ENCODE measurements at regions not wholly inside any gene's neighbourhood (a gene's known extent, or its start where the extent isn't known, plus 50 kb on each side); places are given as distances from the start of the nearest gene placed in this dataset.
"Not testable (repeated sequence)": the region's sequence is repeated elsewhere in the genome, so short reads cannot be mapped to it uniquely, and the experiment has no call there.

DNA sequence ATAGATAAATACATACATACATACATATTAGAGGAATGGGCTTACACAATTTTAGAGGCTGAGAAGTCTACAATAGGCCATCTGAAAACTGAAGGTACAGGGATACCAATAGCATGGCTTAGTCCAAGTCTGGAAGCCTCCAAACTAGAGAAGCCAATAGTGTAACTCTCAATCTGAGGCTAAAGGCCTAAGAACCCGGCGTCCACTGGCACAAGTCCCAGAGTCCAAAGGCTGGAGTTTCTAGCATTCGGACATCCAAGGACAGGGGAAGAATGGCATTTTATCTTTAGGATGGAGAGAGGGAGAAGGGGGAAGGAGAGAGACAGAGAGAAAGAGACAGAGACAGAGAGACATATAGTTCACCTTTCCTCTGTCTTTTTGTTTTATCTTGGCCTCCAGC is 63.7 kb upstream of the SYT4 start:
- DNase-seq, result no peak

DNA sequence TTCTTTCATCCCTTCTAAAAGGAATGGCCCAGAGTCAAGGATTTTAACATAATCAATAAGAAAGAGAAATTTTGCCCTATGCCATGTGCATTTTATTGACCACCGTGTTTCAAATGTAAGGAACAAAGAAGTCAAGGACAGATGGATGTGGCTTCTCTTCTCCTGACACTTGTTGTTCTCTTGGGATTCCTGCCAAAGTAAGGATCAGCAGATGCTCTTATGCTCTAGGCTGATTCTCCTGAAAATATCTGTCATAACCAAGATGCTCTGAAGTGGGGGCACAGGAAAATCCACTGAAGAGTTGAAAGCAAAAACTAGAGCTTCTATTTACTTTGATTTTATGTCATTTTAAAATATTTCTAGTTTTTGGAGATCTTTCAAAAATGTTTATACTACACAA is 72.9 kb upstream of the SYT4 start:
- DNase-seq, result no peak

- no peak for DNase-seq
Measured at GRCh38 chr18:43364535-43364934, 87.2 kb upstream of the SYT4 start.

DNA sequence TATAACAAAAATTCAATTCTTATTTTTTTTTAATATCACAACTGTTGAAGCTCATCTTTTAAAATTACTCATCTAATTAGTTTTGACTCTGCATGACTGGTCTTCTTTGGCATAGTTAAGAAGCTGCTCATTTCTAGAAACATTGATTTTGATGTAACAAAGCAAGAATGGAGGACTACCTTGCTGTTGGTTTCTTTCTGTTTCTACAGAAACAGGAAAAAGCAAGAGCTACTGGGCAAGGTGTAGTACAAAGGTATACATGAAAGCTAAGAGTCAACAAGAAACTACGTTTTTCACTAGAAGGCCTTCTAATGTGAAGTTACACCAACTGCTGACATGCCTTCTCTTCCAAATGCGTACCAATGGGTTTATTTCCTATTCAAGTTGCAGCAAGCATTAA is 90.6 kb upstream of the SYT4 start:
- no peak for DNase-seq

GRCh38 chr18:43369311-43369710 is 92.0 kb upstream of the SYT4 start:
- not testable (repeated sequence) for DNase-seq

DNA sequence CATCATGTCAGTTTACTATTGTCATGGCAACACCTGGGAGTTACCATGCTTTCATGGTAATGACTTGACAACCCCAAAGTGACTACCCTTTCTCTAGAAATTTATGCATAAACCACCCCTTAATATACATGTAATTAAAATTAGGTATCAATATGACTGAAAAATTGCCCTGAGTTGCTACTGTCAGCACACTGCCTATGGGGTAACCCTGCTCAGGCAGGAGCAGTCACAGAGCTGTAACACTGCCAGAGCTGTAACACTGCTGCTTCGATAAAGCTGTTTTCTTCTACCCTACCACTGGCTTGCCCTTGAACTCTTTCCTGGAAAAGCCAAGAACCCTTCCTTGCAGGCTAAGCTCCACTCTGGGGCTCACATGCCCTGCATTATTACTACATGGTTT is 95.5 kb upstream of the SYT4 start:
- DNase-seq, result no peak

GRCh38 chr18:43380104-43380672 is 102.9 kb upstream of the SYT4 start:
- no peak for DNase-seq

DNA sequence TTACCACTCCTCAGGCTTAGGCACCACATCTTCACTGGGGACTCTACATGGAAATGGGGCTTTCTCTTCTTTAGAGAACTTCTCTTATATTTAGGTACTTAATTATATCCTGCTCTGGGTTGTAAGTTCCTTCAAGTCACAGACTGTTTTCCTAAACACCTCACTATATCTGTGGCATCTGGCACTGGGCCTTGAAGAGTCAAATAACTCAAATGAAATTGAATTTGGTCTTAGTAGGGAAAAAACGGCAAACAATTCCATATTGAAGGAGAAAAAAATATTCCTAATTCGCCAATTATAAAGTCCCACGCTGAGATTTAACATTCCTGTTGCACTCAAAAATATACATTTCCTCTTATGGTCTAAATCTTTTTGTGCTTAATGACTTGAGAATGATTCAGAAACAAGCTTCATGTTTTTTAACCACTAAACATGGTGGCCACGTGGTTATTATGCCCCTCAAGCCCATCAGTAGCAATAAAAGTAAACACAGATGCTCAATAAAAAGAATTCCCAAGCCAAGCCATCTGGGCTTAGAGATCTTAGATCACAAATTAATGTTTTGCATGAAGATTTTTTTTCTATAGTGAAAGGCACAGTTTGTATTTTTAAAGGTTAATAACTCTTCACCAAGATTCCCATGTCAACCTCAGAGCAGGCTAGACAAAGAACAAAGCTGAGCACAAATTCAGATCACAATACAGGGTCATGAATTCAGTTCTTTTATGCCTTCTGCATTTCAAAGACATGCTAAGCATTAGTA is 105.5 kb upstream of the SYT4 start:
- no peak for DNase-seq

DNA sequence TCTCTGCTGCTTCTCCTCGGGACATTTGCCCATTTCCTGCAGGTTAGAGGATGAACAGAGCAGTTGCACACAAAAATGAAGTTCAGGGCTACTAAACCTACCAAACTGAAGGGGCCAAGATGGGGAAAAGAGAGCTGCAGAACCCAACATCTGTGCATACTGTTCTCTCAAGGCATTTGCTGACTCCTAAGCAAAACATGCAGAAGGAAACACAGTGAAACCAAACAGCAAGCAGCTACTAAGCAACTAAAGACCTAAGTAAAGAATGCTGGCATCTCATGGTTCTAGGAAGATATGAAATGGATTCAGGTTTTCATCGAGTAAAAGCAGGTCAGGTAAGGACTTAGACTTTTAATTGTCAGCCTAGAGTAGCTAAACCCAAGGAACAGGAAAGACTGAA is 111.9 kb upstream of the SYT4 start:
- no peak for DNase-seq

DNA sequence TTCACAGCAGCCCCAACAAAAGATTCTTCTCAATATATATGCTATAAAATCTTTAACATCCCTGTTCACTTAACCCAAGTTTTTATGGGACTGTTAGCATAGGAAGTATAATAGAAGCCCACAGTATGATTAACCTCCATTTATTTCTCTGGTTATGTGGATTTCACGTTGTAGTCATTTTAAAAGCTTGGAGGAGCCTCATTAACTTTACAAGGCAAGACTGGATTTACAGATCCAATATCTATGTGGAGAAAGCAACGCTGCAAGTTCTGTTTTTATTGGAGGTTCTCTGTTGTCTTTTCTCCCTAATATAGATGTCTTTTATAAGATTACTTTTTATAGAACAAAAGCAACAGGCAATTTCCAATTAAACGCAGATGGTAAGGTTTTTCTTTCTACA is 114.9 kb upstream of the SYT4 start:
- no peak for DNase-seq

- DNase-seq, result no peak
Measured at GRCh38 chr18:43393174-43393573, 115.9 kb upstream of the SYT4 start.

DNA sequence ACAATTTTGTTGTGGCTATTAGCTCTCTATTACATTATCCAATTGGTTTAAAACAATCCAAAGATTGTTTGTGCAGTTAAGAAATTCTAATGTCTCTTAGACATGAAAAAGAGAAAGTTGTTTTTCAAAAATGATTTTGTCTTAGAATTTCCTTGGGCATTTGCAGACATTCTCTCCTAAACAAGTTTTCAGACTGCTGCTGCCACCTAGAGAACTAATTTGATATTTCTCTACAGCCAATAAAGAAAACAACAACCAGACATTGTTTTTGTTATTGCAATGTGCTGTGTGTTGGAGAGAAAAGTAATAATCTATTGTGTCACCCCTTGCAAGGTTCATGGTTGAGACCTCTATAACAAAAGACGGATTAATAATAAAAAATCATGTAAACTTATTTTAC is 119.0 kb upstream of the SYT4 start:
- peak; percentile 5 for DNase-seq

DNA sequence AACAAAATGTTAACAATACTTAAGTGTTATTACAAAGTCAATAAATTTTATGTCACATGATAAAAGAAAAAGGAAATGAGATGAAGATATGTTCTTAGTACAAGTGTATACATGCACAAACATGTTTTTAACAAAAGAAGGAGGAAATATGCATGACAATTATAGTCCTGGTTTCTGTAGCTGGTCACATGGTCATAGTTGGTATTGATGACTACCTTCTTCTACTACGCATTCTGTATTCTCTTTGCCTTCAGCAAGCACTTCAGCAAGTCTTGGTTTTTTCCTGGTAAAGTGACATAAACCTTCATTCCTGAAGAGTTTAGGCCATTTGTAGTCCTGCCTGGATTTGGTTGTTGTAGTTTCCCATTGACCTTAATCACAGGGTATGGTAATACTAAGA is 121.3 kb upstream of the SYT4 start:
- no peak for DNase-seq

DNA sequence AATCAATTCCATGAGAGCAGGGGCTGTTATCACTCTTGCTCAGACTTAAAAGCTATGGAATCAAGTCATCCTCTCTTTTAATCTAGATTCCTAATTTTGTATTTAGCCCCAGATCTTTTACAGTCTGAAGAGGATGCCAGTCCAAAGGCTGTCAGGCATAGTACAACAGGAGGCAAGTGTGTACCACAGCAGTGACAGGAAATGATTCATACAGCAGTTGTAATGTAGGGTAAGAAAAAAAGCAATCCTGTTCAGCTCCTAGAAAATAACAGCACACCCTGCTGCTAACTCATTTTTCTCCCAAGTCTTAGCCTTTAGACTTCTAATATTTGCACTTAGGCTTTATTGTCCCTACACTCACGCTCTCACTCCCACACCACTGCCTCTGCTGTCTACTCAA is 127.8 kb upstream of the SYT4 start:
- peak; percentile 11 for DNase-seq

GRCh38 chr18:43414006-43414405 is 136.7 kb upstream of the SYT4 start:
- DNase-seq, result no peak

- no peak for DNase-seq
Measured at GRCh38 chr18:43420091-43420490, 142.8 kb upstream of the SYT4 start.

DNA sequence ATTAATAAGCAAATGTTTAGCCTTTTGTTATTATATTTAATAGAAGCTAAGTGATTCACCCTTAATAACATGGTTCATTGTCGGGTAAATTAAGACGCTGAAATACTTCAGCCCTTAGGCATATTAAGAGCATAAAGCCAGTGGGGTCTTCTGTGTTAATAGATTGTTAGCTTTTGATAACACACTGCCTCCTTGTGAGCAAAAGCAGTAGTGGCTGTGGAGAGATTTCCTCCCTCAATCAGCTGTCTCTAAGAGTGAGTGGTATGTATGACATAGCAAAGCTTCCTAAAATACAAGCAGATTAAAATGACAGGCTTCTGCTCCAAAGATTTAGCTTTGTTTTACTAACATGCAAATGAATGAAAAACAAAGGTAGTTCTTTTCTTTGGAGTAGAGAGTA is 143.7 kb upstream of the SYT4 start:
- DNase-seq, result no peak

DNA sequence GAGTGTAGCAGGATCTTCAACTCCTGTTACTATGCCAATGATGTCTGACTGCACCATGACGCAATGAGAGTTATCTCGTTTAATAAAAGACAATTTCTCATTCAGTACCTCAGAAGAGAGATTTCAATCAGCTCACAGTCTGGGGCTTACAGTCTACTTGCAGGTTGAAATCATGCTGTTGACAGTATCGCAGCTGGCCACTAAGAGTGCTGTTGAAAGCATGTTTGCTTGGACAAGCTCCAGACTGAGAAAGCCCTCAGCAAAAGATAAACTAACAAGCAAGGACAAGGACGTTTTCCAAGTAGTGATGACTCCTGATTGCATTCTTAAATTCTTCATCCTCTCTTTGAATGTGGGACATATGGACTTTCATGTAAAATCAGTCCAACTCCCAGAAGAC is 145.2 kb upstream of the SYT4 start:
- DNase-seq, result peak; percentile 4

DNA sequence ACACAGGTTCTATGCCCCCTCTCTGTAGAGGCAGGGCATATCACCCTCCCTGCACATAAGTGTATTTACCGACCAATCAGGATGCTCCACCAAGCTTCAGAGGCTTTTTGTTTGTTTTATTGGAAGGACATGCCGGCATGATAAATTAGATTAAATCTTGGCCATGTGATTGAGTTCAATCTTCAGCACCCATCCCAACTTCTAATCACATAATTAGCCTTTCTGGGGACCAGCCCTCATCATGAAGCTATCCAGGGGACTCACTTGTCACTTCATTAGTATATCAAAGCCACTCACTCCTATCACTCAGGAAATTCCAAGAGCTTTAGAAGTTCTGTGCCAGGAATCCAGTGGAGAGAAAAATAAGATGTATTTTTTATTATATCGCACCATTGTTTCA is 158.6 kb upstream of the SYT4 start:
- no peak for DNase-seq

DNA sequence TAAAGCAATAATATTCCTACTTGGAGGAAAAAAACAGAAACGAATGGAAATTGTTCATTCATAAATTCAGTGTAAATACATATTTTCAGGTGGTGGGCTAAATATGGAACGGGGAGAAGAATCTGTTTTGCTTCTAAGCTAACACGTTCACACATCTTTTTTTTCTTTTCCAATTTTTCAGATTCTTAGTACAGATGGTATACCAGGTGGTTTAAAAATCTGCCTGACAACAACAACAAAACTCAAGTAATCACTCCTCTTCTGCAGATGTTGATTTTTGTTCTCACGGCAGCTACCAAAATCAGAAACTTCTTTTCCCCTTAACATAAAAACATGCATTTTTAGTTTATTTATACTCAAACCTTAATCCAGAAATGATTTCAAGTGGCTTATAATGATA is 164.8 kb upstream of the SYT4 start:
- DNase-seq, result no peak

DNA sequence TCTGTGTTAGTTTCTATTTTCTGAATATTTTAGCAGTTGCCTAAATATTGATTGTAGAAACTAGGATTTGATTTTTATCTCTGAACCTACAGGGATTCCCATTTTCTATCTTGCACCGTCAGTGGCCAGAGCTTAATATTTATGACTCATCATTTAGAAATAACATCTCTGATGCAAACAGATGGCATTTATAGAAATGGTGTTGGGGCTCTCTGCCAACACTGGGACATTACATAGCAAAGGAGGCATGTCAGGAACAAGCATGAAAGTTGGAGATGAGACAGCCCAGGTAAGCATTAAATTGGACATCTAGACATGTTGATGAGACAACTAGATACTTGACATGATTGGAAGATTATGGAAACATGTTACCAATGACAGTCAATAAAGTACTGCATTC is 165.3 kb upstream of the SYT4 start:
- peak; percentile 17 for DNase-seq

DNA sequence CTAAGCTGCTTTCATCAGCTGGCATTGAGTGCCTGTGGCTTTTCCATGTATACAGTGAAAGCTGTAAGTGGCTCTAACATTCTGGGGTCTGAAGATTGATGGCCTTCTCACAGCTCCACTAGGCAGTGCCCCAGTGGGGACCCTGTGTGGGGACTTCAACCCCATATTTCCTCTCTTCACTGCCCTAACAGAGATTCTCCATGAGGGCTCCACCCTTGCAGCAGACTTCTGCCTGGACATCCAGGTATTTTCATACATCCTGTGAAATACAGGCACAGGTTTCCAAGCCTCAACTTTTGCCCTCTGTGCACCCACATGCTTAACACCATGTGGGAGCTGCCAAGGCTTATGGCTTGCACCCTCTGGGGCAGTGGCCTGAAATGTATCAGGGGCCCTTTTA is 188.2 kb upstream of the SYT4 start:
- no peak for DNase-seq

- DNase-seq, result no peak
Measured at GRCh38 chr18:43471873-43472272, 194.6 kb upstream of the SYT4 start.

DNA sequence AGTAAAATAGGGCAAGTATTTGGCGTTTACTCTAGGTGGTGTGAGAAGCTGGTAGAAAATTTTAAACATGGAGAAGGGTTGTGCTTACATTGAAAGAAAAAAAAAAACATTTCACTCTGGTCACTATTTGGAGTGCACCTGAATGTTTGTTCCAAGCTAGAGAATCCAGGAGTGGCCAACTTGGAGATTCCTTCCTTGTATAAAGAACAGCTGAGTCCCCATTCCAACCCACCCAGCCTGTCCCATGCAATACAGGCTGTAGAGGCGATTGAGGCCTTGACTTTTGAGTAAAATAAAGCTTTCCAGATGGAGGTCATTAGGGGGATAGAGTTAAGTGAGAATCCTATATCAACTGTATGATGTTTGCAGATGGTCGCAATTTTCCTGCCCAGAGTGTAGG is 203.8 kb upstream of the SYT4 start:
- no peak for DNase-seq

DNA sequence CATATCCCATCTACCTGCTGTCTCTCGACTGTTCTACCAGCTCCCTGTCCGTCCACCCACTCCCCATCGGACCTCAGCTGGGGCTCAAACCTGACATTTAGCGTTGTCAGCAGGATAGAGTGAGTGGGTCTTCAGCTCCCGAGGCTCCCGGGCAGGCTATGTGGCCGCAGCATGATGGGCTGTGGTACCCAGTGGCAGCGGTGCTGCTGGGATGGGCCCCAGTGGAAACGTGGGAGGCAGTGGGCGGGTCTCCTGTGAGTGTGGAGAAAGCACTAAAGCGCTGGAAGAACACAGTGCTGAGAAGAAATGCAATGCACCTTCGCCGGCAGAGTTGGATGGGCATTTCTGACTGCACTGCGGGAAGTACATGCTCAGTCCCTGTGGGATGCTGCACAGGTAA is 204.8 kb upstream of the SYT4 start:
- no peak for DNase-seq
